ENCODE measurements at regions not wholly inside any gene's neighbourhood (a gene's known extent, or its start where the extent isn't known, plus 50 kb on each side); places are given as distances from the start of the nearest gene placed in this dataset.
"Not testable (repeated sequence)": the region's sequence is repeated elsewhere in the genome, so short reads cannot be mapped to it uniquely, and the experiment has no call there.

GRCh38 chr7:101712652-101713051 is 83.6 kb upstream of the MYL10 start:
- no peak for DNase-seq

GRCh38 chr7:101714097-101714496 is 85.0 kb upstream of the MYL10 start:
- no peak for DNase-seq

- DNase-seq = no peak
Measured at GRCh38 chr7:101717628-101718357, 88.7 kb upstream of the MYL10 start.

GRCh38 chr7:101718363-101719122 is 89.4 kb upstream of the MYL10 start:
- DNase-seq = no peak

- no peak for DNase-seq
Measured at GRCh38 chr7:101719123-101719470, 90.0 kb upstream of the MYL10 start.

- DNase-seq = no peak
Measured at GRCh38 chr7:101720324-101720723, 91.2 kb upstream of the MYL10 start.

- DNase-seq = no peak
Measured at GRCh38 chr7:101722247-101722646, 93.2 kb upstream of the MYL10 start.

- DNase-seq = no peak
Measured at GRCh38 chr7:101723835-101724234, 93.6 kb upstream of the CUX1 start.

GRCh38 chr7:101724957-101725356 is 92.5 kb upstream of the CUX1 start:
- no peak for DNase-seq

- no peak for DNase-seq
Measured at GRCh38 chr7:101725921-101726320, 91.5 kb upstream of the CUX1 start.

- DNase-seq = no peak
Measured at GRCh38 chr7:101727184-101727583, 90.2 kb upstream of the CUX1 start.

- no peak for DNase-seq
Measured at GRCh38 chr7:101728128-101728527, 89.3 kb upstream of the CUX1 start.

- not testable (repeated sequence) for DNase-seq
Measured at GRCh38 chr7:101728873-101729240, 88.6 kb upstream of the CUX1 start.

GRCh38 chr7:101729241-101729883 is 88.1 kb upstream of the CUX1 start:
- no peak for DNase-seq

- DNase-seq = no peak
Measured at GRCh38 chr7:101731502-101732084, 85.8 kb upstream of the CUX1 start.

- DNase-seq = no peak
Measured at GRCh38 chr7:101733713-101734475, 83.5 kb upstream of the CUX1 start.

GRCh38 chr7:101736084-101736483 is 81.3 kb upstream of the CUX1 start:
- no peak for DNase-seq

GRCh38 chr7:101739775-101740398 is 77.5 kb upstream of the CUX1 start:
- DNase-seq = peak; percentile 20

- DNase-seq = peak; percentile 54
Measured at GRCh38 chr7:101740981-101741725, 76.3 kb upstream of the CUX1 start.

GRCh38 chr7:101743241-101743994 is 74.0 kb upstream of the CUX1 start:
- peak; percentile 62 for DNase-seq

GRCh38 chr7:101743995-101744360 is 73.4 kb upstream of the CUX1 start:
- no peak for DNase-seq

All from activated CD4-positive, alpha-beta T cell treated with anti-CD3 and anti-CD28 coated beads, Interleukin-2, Interleukin-6, amounts not matched to agents 100 ng/mL and 50 ng/mL, durations not matched to agents 16 hours and 8 hours (primary cell).